Breast epithelium (tissue), 3 donors: ENCODE measurements at regions not wholly inside any gene's neighbourhood (a gene's known extent, or its start where the extent isn't known, plus 50 kb on each side); places are given as distances from the start of the nearest gene placed in this dataset.

Experiments
- CTCF ChIP-seq, 3 donors: fragments of 450-650 bp; IDR thresholded peaks; one replicate each; pipeline ENCODE4 v1.5.1; 2016 to 2017; ENCODE audit warnings: antibody characterized with exemption in 3 of 3, mild to moderate bottlenecking in 3 of 3, moderate library complexity in 3 of 3
- POLR2A ChIP-seq: fragments of 450-650 bp; IDR thresholded peaks from one replicate; pipeline ENCODE4 v1.6.1; 2016; ENCODE audit warnings: antibody characterized with exemption, mild to moderate bottlenecking, moderate library complexity

- no peak for TF ChIP-seq POLR2A
- no peak for TF ChIP-seq CTCF (IDR thresholded peaks at IDR 0.05)
These were observed 51.8 kb upstream of the NPAS2 start for GRCh38 chr2:100767810-100768806.
